ENCODE measurements at regions not wholly inside any gene's neighbourhood (a gene's known extent, or its start where the extent isn't known, plus 50 kb on each side); places are given as distances from the start of the nearest gene placed in this dataset.

- TF ChIP-seq JUND (IDR thresholded peaks at IDR 0.05) (no peak), EGR1 (IDR thresholded peaks at IDR 0.05; ENCODE audit: low read depth in 2 of 2) (no peak), RAD21 (IDR thresholded peaks at IDR 0.05) (no peak), MAX (IDR thresholded peaks at IDR 0.05) (no peak), GABPA (IDR thresholded peaks at IDR 0.05 in 1 of 2, conservative IDR thresholded peaks at IDR 0.05 in 1 of 2) (no peak), YY1 (IDR thresholded peaks at IDR 0.05) (no peak), HNF4G (IDR thresholded peaks at IDR 0.05) (no peak)
- TF ChIP-seq, protein P1, sequence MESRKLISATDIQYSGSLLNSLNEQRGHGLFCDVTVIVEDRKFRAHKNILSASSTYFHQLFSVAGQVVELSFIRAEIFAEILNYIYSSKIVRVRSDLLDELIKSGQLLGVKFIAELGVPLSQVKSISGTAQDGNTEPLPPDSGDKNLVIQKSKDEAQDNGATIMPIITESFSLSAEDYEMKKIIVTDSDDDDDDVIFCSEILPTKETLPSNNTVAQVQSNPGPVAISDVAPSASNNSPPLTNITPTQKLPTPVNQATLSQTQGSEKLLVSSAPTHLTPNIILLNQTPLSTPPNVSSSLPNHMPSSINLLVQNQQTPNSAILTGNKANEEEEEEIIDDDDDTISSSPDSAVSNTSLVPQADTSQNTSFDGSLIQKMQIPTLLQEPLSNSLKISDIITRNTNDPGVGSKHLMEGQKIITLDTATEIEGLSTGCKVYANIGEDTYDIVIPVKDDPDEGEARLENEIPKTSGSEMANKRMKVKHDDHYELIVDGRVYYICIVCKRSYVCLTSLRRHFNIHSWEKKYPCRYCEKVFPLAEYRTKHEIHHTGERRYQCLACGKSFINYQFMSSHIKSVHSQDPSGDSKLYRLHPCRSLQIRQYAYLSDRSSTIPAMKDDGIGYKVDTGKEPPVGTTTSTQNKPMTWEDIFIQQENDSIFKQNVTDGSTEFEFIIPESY (IDR thresholded peaks at IDR 0.05) = no peak
- TF ChIP-seq, protein P2, sequence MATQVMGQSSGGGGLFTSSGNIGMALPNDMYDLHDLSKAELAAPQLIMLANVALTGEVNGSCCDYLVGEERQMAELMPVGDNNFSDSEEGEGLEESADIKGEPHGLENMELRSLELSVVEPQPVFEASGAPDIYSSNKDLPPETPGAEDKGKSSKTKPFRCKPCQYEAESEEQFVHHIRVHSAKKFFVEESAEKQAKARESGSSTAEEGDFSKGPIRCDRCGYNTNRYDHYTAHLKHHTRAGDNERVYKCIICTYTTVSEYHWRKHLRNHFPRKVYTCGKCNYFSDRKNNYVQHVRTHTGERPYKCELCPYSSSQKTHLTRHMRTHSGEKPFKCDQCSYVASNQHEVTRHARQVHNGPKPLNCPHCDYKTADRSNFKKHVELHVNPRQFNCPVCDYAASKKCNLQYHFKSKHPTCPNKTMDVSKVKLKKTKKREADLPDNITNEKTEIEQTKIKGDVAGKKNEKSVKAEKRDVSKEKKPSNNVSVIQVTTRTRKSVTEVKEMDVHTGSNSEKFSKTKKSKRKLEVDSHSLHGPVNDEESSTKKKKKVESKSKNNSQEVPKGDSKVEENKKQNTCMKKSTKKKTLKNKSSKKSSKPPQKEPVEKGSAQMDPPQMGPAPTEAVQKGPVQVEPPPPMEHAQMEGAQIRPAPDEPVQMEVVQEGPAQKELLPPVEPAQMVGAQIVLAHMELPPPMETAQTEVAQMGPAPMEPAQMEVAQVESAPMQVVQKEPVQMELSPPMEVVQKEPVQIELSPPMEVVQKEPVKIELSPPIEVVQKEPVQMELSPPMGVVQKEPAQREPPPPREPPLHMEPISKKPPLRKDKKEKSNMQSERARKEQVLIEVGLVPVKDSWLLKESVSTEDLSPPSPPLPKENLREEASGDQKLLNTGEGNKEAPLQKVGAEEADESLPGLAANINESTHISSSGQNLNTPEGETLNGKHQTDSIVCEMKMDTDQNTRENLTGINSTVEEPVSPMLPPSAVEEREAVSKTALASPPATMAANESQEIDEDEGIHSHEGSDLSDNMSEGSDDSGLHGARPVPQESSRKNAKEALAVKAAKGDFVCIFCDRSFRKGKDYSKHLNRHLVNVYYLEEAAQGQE (IDR thresholded peaks at IDR 0.05) = no peak
- TF ChIP-seq, protein P3, sequence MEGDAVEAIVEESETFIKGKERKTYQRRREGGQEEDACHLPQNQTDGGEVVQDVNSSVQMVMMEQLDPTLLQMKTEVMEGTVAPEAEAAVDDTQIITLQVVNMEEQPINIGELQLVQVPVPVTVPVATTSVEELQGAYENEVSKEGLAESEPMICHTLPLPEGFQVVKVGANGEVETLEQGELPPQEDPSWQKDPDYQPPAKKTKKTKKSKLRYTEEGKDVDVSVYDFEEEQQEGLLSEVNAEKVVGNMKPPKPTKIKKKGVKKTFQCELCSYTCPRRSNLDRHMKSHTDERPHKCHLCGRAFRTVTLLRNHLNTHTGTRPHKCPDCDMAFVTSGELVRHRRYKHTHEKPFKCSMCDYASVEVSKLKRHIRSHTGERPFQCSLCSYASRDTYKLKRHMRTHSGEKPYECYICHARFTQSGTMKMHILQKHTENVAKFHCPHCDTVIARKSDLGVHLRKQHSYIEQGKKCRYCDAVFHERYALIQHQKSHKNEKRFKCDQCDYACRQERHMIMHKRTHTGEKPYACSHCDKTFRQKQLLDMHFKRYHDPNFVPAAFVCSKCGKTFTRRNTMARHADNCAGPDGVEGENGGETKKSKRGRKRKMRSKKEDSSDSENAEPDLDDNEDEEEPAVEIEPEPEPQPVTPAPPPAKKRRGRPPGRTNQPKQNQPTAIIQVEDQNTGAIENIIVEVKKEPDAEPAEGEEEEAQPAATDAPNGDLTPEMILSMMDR (IDR thresholded peaks at IDR 0.05; ENCODE audit: low read depth, low read length, missing input control) = no peak
Measured at GRCh38 chr1:8133190-8133589, 107.1 kb upstream of the ERRFI1 start.
